ENCODE measurements at regions not wholly inside any gene's neighbourhood (a gene's known extent, or its start where the extent isn't known, plus 50 kb on each side); places are given as distances from the start of the nearest gene placed in this dataset.
"Not testable (repeated sequence)": the region's sequence is repeated elsewhere in the genome, so short reads cannot be mapped to it uniquely, and the experiment has no call there.

DNA sequence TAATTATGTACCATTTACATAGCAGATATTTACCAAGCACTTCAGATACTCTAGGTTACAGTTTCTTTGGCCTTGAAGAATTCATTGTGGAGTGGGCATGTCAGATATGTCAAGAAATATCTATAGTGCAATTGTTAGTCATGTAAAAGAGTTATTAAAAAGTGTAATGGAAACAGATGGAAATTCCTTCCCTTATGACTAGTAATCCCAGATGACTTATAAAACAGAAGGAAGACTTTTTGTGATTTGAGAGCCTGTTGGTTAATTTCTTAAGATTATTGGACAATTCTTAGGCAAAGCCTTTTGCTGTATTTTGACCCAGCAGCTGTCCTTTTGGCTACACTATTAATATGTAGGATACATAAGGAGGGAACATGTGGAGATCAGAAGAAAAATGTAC, 708.9 kb upstream of the NECTIN3 start:
- no peaks in the 10 kb centered on the region for H3K27me3 Mint-ChIP-seq (ENCODE audit: low read depth, poor library complexity)
- H3K27ac Mint-ChIP-seq: no peak overlapping the region
- no peaks in the 10 kb centered on the region for H3K4me1 Mint-ChIP-seq
- peaks cover 7% of the 10 kb centered on the region for H3K9me3 Mint-ChIP-seq
- H3K4me3 Mint-ChIP-seq: no peak overlapping the region
- no peaks in the 10 kb centered on the region for H3K36me3 Mint-ChIP-seq (ENCODE audit: low read depth)
- no peak for DNase-seq
- TF ChIP-seq, protein P1, sequence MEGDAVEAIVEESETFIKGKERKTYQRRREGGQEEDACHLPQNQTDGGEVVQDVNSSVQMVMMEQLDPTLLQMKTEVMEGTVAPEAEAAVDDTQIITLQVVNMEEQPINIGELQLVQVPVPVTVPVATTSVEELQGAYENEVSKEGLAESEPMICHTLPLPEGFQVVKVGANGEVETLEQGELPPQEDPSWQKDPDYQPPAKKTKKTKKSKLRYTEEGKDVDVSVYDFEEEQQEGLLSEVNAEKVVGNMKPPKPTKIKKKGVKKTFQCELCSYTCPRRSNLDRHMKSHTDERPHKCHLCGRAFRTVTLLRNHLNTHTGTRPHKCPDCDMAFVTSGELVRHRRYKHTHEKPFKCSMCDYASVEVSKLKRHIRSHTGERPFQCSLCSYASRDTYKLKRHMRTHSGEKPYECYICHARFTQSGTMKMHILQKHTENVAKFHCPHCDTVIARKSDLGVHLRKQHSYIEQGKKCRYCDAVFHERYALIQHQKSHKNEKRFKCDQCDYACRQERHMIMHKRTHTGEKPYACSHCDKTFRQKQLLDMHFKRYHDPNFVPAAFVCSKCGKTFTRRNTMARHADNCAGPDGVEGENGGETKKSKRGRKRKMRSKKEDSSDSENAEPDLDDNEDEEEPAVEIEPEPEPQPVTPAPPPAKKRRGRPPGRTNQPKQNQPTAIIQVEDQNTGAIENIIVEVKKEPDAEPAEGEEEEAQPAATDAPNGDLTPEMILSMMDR (IDR thresholded peaks at IDR 0.05): no peak

DNA sequence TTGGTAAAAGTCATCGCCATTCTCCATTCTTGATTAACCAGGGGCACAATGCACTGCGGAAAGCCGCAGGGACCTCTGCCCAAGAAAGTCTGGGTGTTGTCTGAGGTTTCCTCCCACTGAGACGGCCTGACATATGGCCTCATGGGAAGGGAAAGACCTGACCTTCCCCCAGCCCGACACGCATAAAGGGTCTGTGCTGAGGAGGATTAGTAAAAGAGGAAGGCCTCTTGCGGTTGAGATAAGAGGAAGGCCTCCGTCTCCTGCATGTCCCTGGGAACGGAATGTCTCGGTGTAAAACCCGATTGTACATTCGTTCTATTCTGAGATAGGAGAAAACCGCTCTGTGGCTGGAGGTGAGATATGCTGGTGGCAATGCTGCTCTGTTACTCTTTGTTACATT, 704.3 kb upstream of the NECTIN3 start:
- H3K4me3 Mint-ChIP-seq; H3K4me1 Mint-ChIP-seq; H3K27me3 Mint-ChIP-seq (ENCODE audit: low read depth, poor library complexity); DNase-seq; H3K9me3 Mint-ChIP-seq; H3K27ac Mint-ChIP-seq; H3K36me3 Mint-ChIP-seq (ENCODE audit: low read depth): not testable (repeated sequence)

DNA sequence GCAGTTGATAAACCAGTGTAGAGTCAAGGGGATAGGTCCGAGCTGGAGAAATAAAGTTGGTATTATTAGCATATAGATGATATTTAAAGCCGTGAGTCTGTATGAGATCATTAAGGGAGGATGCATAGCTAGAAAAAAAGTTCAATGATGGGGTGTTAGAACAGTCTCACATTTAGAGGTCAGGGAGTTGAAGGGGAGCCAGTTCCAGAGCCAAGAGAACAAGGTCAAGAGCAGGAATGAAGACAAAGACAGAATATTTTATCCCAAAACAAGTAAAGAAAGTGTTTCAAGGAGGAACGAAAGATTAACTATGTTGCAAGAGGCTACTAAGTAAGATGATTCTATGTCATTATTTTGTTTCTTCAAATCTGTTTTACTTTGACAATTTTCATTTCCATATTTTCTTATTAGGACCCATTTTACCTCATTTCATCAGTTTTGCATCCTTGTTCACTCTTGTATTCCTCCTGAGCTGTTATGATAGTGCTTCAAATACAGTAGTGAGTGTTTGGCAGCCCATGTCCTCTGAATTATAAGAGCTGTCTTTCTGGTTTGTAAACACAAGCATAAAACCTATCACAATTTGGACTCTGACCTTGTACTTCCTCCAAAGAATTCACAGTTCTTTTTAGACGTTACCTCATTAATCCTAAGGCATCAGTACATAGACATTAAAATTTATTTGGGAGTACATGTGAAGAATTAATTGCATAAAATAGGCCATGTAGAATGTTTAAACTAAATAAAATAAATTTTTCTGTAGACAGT, 695.7 kb upstream of the NECTIN3 start:
- no peaks in the 10 kb centered on the region for H3K9me3 Mint-ChIP-seq
- H3K27me3 Mint-ChIP-seq (ENCODE audit: low read depth, poor library complexity): peaks cover 5% of the 10 kb centered on the region
- no peak overlapping the region for H3K27ac Mint-ChIP-seq
- no peak overlapping the region for H3K4me3 Mint-ChIP-seq
- no peaks in the 10 kb centered on the region for H3K36me3 Mint-ChIP-seq (ENCODE audit: low read depth)
- TF ChIP-seq, protein P1 (IDR thresholded peaks at IDR 0.05): no peak
- no peaks in the 10 kb centered on the region for H3K4me1 Mint-ChIP-seq
- DNase-seq: no peak

DNA sequence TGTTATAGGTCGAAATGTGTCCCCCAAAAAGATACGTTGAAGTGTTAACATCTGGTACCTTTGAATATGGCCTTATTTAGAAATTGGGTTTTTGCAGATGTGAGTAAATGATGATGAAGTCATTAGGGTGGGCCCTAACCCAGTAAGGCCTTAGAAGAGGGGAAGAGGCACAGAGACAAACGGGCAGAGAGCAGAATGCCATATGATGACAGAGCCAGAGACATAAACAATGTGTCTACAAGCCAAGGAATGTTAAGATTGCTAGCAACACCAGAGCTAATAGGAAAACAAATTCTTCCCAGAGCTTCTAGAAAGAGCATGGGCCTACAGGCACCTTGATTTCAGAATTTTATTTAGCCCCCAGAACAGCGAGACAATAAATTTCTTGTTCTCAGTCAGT, 693.1 kb upstream of the NECTIN3 start:
- Mint-ChIP-seq H3K9me3 (no peaks in the 10 kb centered on the region), H3K36me3 (ENCODE audit: low read depth) (no peaks in the 10 kb centered on the region), H3K27me3 (ENCODE audit: low read depth, poor library complexity) (peaks cover 5% of the 10 kb centered on the region), H3K4me1 (peaks cover 14% of the 10 kb centered on the region), H3K27ac (no peak overlapping the region), H3K4me3 (no peak overlapping the region)
- DNase-seq: no peak
- TF ChIP-seq, protein P1 (IDR thresholded peaks at IDR 0.05): no peak

DNA sequence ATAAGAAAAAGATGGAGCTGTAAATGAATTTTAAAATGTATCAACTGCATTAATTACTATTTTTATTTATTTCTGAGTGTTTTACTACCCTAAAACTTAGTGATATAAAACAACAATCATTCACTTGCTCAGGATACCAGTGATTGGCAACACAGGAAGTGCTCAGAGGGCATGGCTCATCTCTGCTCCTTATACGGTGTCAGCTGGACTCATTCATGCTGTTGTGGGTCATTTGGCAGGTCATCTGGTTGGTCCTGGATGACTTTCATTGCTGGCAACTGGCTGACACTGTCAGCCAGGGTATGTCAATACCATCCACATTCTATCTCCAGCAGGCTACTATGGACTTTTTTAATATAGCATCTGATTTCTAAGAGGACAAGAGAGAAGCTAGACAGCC, 689.6 kb upstream of the NECTIN3 start:
- no peaks in the 10 kb centered on the region for H3K9me3 Mint-ChIP-seq
- H3K4me1 Mint-ChIP-seq: peaks cover 14% of the 10 kb centered on the region
- DNase-seq: peak; percentile 14
- H3K27me3 Mint-ChIP-seq (ENCODE audit: low read depth, poor library complexity): no peaks in the 10 kb centered on the region
- no peak overlapping the region for H3K27ac Mint-ChIP-seq
- H3K36me3 Mint-ChIP-seq (ENCODE audit: low read depth): no peaks in the 10 kb centered on the region
- TF ChIP-seq, protein P1 (IDR thresholded peaks at IDR 0.05): no peak
- no peak overlapping the region for H3K4me3 Mint-ChIP-seq

DNA sequence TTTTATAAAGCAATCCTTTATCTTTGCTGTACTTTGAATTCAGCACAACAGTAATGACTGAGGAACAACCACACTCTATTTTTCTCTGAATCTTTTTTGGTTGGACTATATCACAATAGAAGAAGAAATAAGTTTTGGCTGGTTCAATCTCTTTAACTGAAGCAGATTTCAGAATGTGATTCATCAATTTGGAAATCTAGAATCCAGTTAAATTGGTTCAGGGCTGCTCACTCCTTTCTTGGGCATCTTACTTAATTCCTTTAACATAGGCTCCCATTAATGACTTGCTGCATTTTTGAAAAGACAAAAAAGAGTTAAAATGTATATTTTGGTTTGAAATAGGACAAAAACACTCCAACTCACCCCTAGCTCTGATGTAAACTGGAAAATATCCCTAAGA, 688.3 kb upstream of the NECTIN3 start:
- Mint-ChIP-seq H3K27ac (no peak overlapping the region), H3K4me1 (peaks cover 14% of the 10 kb centered on the region), H3K4me3 (no peak overlapping the region), H3K27me3 (ENCODE audit: low read depth, poor library complexity) (no peaks in the 10 kb centered on the region), H3K36me3 (ENCODE audit: low read depth) (no peaks in the 10 kb centered on the region), H3K9me3 (no peaks in the 10 kb centered on the region)
- no peak for DNase-seq
- TF ChIP-seq, protein P1 (IDR thresholded peaks at IDR 0.05): no peak
